ENCODE measurements at regions not wholly inside any gene's neighbourhood (a gene's known extent, or its start where the extent isn't known, plus 50 kb on each side); places are given as distances from the start of the nearest gene placed in this dataset.
"Not testable (repeated sequence)": the region's sequence is repeated elsewhere in the genome, so short reads cannot be mapped to it uniquely, and the experiment has no call there.

- not testable (repeated sequence) for DNase-seq (ENCODE audit: low read depth in 2 of 2)
These were observed 78.7 kb upstream of the DRD5 start for GRCh38 chr4:9702696-9703095.

GRCh38 chr4:9703391-9703790 lies 78.0 kb upstream of the DRD5 start:
- peak in 1 of 2 donors; percentile 30 for DNase-seq (ENCODE audit: low read depth in 2 of 2)

GRCh38 chr4:9704126-9704525 lies 77.3 kb upstream of the DRD5 start:
- not testable (repeated sequence) for DNase-seq (ENCODE audit: low read depth in 2 of 2)

- DNase-seq (ENCODE audit: low read depth in 2 of 2), result no peak
These were observed 76.7 kb upstream of the DRD5 start for GRCh38 chr4:9704551-9705332.

GRCh38 chr4:9707281-9707680 lies 74.2 kb upstream of the DRD5 start:
- DNase-seq (ENCODE audit: low read depth in 2 of 2), result not testable (repeated sequence)

GRCh38 chr4:9707936-9708335 lies 73.5 kb upstream of the DRD5 start:
- not testable (repeated sequence) for DNase-seq (ENCODE audit: low read depth in 2 of 2)

GRCh38 chr4:9709724-9710123 lies 71.7 kb upstream of the DRD5 start:
- DNase-seq (ENCODE audit: low read depth in 2 of 2), result no peak

GRCh38 chr4:9715271-9715670 lies 66.2 kb upstream of the DRD5 start:
- not testable (repeated sequence) for DNase-seq (ENCODE audit: low read depth in 2 of 2)

GRCh38 chr4:9716093-9716492 lies 65.3 kb upstream of the DRD5 start:
- DNase-seq (ENCODE audit: low read depth in 2 of 2), result no peak

GRCh38 chr4:9718246-9718939 lies 63.0 kb upstream of the DRD5 start:
- DNase-seq (ENCODE audit: low read depth in 2 of 2), result not testable (repeated sequence)

GRCh38 chr4:9722131-9722530 lies 59.3 kb upstream of the DRD5 start:
- DNase-seq (ENCODE audit: low read depth in 2 of 2), result not testable (repeated sequence)

Data from dermis microvascular lymphatic vessel endothelial cell (primary cell).